Mucosa of stomach (tissue), 1 donor: ENCODE measurements at regions not wholly inside any gene's neighbourhood (a gene's known extent, or its start where the extent isn't known, plus 50 kb on each side); places are given as distances from the start of the nearest gene placed in this dataset.

Source experiments
- H3K27me3 ChIP-seq: one replicate; pipeline ENCODE4 v1.7.0; 2013; ENCODE audit warnings: mild to moderate bottlenecking, low read length; ENCODE audit not compliant: control insufficient read depth, insufficient read depth
- H3K36me3 ChIP-seq: one replicate; pipeline ENCODE4 v1.7.0; 2013; ENCODE audit warnings: low read length; ENCODE audit not compliant: control insufficient read depth, insufficient read depth
- H3K4me1 ChIP-seq: one replicate; pipeline ENCODE4 v1.7.0; 2013; ENCODE audit warnings: mild to moderate bottlenecking, low read length; ENCODE audit not compliant: control insufficient read depth, insufficient read depth
- H3K4me3 ChIP-seq: one replicate; pipeline ENCODE4 v1.7.0; 2013; ENCODE audit warnings: low read length
- H3K9ac ChIP-seq: one replicate; pipeline ENCODE4 v1.7.0; 2013; ENCODE audit warnings: mild to moderate bottlenecking, low read length, moderate library complexity
- H3K9me3 ChIP-seq: one replicate; pipeline ENCODE4 v1.7.0; 2013; ENCODE audit warnings: mild to moderate bottlenecking, low read length, moderate library complexity; ENCODE audit not compliant: control insufficient read depth
- donor health status: Pancreatic carcinoma.

- H3K27me3 ChIP-seq: peaks cover 5% of the 10 kb centered on the region
- H3K9me3 ChIP-seq: no peaks in the 10 kb centered on the region
- no peak overlapping the region for H3K9ac ChIP-seq
- no peaks in the 10 kb centered on the region for H3K36me3 ChIP-seq
- no peak overlapping the region for H3K4me3 ChIP-seq
- no peaks in the 10 kb centered on the region for H3K4me1 ChIP-seq
Measured at GRCh38 chr22:49266561-49267519, 560.8 kb downstream of the BRD1 start.

GRCh38 chr22:49264696-49265095 lies 563.0 kb downstream of the BRD1 start:
- H3K36me3 ChIP-seq: no peaks in the 10 kb centered on the region

GRCh38 chr22:49263101-49263500 lies 564.6 kb downstream of the BRD1 start:
- H3K4me1 ChIP-seq: no peaks in the 10 kb centered on the region
- no peaks in the 10 kb centered on the region for H3K36me3 ChIP-seq
- H3K27me3 ChIP-seq: no peaks in the 10 kb centered on the region
- H3K4me3 ChIP-seq: no peak overlapping the region
- no peak overlapping the region for H3K9ac ChIP-seq
- no peaks in the 10 kb centered on the region for H3K9me3 ChIP-seq

More at GRCh38 chr22:49264696-49265095, 563.0 kb downstream of the BRD1 start:
- H3K9ac ChIP-seq: no peak overlapping the region
- no peak overlapping the region for H3K4me3 ChIP-seq
- H3K9me3 ChIP-seq: no peaks in the 10 kb centered on the region
- H3K27me3 ChIP-seq: no peaks in the 10 kb centered on the region
- no peaks in the 10 kb centered on the region for H3K4me1 ChIP-seq

GRCh38 chr22:49262167-49262566 lies 565.5 kb downstream of the BRD1 start:
- H3K36me3 ChIP-seq: no peaks in the 10 kb centered on the region
- no peaks in the 10 kb centered on the region for H3K4me1 ChIP-seq
- H3K9ac ChIP-seq: no peak overlapping the region
- no peaks in the 10 kb centered on the region for H3K27me3 ChIP-seq
- H3K4me3 ChIP-seq: no peak overlapping the region
- H3K9me3 ChIP-seq: no peaks in the 10 kb centered on the region

DNA sequence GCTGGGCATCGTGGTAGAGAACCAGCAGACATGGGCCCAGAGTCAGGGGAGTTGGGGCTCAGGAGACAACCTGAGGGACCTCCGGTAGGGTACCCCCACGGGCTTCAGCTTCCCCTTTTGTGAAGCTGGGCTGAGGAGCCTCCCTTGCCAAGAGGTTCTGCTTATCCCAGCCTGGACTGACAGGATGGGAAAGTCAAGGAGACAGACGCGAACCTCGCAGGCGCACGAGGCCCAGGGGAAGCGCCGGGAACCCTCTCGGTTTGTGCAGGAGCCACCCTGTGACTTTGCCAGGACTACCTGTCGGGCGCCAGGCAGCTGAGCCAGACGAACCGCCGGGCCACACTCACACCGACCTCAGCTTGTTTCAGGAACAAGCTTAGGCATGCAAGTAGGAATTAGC lies 566.1 kb downstream of the BRD1 start:
- no peak overlapping the region for H3K4me3 ChIP-seq
- no peaks in the 10 kb centered on the region for H3K9me3 ChIP-seq
- no peaks in the 10 kb centered on the region for H3K27me3 ChIP-seq
- no peaks in the 10 kb centered on the region for H3K36me3 ChIP-seq
- H3K4me1 ChIP-seq: no peaks in the 10 kb centered on the region
- H3K9ac ChIP-seq: no peak overlapping the region

DNA sequence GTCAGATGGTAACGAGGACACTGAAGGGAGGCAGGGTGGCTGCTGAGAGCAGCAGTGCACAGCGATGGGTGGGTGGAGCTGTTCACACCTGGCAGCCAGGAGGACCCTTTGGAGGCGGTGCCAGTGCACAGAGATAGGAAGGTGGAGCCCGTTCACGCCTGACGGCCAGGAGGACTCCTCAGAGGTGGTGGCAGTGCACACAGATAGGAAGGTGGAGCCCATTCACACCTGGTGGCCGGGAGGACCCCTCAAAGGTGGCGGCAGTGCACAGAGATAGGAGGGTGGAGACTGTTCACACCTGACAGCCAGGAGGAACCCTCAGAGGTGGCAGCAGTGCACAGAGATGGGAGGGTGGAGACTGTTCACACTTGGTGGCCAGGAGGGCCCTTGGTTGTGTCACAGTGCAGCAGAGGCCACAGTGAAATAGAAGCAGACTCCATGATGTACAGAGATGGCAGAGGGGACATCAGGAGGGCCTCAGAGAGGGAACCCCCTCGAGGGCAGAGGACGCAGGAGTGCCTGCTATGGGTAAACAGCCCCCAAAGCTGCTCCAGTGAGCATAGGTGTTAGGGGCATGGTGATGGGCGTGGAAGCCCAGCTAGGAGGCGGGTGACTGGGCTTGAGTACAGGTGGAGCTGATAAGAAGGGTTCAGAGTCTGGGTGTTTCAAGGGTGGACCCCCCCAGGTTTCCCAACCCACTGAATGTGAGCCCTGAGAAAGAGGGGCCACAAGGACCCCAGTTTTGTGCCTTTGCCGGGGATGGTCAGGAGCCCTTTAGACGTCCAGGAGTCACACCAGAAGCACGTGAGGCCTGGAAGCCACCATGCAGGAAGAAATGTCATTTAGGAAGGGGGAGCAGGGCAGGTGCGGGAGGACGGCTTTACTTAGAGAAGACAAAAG lies 566.7 kb downstream of the BRD1 start:
- Histone ChIP-seq H3K9me3 (no peaks in the 10 kb centered on the region), H3K36me3 (no peaks in the 10 kb centered on the region), H3K4me3 (no peak overlapping the region), H3K9ac (no peak overlapping the region), H3K27me3 (no peaks in the 10 kb centered on the region), H3K4me1 (no peaks in the 10 kb centered on the region)

- Histone ChIP-seq H3K4me1 (no peaks in the 10 kb centered on the region), H3K4me3 (no peak overlapping the region), H3K36me3 (no peaks in the 10 kb centered on the region), H3K9me3 (no peaks in the 10 kb centered on the region), H3K27me3 (no peaks in the 10 kb centered on the region), H3K9ac (no peak overlapping the region)
Measured at GRCh38 chr22:49259839-49260615, 567.6 kb downstream of the BRD1 start.

DNA sequence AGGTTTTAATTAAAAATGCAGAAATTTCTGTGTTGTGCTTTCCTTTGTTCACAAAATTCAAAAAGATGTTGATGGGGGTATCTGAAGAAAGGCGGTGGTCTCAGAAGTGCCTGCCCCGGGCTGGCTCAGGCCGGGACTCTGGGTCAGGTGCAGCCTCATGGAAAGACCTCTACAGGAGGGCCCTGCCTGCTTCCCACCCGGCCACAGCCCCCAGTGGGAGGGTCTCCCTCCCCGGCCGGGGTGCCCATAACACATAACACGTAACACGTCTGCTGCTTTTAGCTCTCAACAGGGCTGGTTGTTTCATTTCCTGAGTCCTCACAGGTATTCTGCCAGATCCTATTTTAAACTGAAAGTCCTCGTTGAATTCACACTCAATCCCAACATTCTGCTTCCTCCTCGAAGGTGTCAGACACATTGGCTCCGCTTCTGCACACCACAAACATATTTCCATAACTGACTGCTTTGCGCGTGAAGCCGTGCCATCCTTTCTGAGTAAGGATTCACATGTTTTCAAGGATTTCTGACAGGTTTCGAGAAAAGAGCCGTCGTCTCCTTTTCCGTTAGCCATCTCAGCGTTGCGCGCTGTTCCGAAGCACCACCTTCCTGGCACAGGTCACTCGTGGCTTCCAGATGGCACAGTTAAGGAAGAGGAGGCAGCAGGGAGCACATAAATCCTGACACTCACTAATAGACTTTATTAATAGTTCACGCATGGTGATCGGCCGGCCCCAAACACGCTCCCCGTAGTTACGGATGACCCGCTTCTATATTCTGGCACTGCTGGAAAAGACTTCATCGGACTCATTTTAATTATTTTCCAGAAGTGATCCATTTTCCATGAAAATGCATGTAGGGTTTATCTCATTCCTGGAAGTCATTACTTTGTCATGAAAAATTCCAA lies 569.3 kb downstream of the BRD1 start:
- H3K36me3 ChIP-seq: no peaks in the 10 kb centered on the region
- H3K27me3 ChIP-seq: no peaks in the 10 kb centered on the region
- H3K4me3 ChIP-seq: no peak overlapping the region
- no peak overlapping the region for H3K9ac ChIP-seq
- H3K9me3 ChIP-seq: no peaks in the 10 kb centered on the region
- H3K4me1 ChIP-seq: no peaks in the 10 kb centered on the region

- no peaks in the 10 kb centered on the region for H3K36me3 ChIP-seq
- H3K4me1 ChIP-seq: no peaks in the 10 kb centered on the region
- H3K27me3 ChIP-seq: no peaks in the 10 kb centered on the region
- H3K4me3 ChIP-seq: no peak overlapping the region
- H3K9me3 ChIP-seq: no peaks in the 10 kb centered on the region
- no peak overlapping the region for H3K9ac ChIP-seq
Measured at GRCh38 chr22:49257551-49257961, 570.1 kb downstream of the BRD1 start.

GRCh38 chr22:49255741-49256318 lies 571.8 kb downstream of the BRD1 start:
- Histone ChIP-seq H3K27me3 (no peaks in the 10 kb centered on the region), H3K9ac (no peak overlapping the region), H3K4me3 (no peak overlapping the region), H3K9me3 (no peaks in the 10 kb centered on the region), H3K36me3 (no peaks in the 10 kb centered on the region), H3K4me1 (no peaks in the 10 kb centered on the region)

- H3K36me3 ChIP-seq: no peaks in the 10 kb centered on the region
Measured at GRCh38 chr22:49255154-49255553, 572.5 kb downstream of the BRD1 start.

More at GRCh38 chr22:49255154-49255553, 572.5 kb downstream of the BRD1 start:
- H3K27me3 ChIP-seq: no peaks in the 10 kb centered on the region
- H3K9me3 ChIP-seq: no peaks in the 10 kb centered on the region
- no peak overlapping the region for H3K9ac ChIP-seq
- no peak overlapping the region for H3K4me3 ChIP-seq
- H3K4me1 ChIP-seq: no peaks in the 10 kb centered on the region
